ENCODE measurements at regions not wholly inside any gene's neighbourhood (a gene's known extent, or its start where the extent isn't known, plus 50 kb on each side); places are given as distances from the start of the nearest gene placed in this dataset.

DNA sequence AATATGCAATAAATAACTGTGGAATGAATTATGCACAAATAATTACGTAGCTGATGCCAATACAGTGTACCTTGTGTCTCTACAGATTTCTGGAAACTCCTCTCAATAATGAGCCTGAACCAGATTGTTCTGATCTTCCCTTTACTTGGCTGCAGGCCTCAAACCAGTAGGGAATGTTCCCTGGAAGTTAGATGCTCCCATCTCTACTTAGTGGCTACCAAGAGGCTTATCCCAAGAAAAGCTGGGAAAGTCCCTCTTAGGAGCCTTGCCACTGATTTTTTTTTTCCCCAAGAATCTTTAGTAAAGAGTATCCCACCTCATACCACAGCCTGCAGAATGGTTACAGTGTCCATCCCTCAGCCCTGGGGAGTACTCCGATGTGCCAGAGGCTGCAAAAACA lies 702.1 kb downstream of the RFPL4B start:
- DNase-seq (ENCODE audit: low read depth) = peak; percentile 28

DNA sequence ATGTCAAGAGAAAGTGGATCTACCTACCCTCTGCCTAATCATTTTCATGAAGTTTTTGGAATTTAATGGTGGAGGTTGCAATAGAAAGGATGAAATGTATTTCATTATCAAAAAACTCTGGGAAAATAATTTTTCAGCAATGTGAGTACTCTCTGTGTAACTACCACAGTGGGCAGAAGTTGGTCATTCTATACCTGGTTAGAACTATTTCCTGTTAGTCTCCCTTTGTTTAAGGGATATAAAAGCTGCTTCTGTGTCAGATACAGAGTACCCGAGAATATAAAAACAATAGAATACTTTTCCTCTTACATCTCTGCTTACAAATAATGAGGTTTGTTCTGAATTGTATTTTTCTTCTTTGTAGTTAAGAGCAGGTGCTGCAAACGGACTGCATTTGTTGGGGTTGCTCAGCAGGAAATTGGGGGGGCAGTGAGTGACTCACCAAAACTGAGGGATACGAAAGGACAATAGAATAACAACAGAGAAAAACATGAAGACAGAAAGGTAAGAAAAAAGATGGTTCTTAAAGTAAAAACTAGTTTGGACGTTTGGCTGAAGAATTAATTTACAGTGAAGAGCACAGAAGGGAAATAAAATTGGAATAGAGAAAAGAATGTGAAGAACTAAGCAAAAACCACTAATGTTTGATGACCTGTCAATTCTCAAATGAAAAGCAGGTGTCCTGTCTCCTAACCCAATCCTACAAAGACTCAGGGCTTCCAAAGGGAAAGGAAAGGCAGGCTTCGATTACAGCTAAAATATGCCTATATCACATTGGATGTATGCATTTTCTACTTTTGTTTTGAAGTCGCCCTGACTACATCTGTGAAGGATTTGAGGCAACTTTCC lies 703.1 kb downstream of the RFPL4B start:
- peak; percentile 79 for DNase-seq (ENCODE audit: low read depth)

DNA sequence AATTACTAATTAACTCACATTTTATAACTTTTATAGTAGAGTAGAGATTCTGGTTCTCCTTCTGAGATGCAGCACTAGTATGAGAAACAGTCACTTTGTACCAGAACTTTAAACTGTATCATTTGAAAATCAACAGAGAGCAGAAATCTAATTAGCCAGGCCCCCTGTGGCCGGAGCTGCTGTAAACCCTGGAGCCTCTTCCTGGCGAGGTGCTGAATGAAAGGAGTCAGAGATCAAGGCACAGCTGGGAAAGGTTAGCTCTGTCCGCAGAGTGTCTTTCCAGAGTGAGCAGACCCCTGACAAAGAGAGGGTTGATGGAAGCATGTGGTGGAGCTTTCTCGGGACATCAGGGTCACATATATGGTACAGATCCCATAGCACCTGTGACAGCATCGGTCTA lies 703.8 kb downstream of the RFPL4B start:
- no peak for DNase-seq (ENCODE audit: low read depth)

DNA sequence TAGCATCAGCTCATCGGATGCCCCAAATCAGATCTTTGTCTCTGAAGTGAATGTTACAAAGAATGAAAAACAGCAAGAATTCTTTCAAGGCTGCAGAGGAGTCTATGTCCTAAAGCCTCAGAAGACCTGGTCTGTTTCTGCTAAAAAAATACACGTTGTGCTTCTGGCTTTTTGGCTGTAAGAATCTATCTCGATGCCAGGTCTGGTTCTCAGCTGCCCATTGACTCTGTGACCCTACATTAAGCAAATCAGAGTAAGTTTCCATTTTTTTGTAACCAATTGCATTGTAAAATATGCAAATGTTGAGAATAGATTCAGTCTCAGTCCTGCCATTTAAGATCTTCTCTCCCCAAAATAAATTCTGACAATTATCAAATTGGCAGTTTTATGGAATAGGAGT lies 705.4 kb downstream of the RFPL4B start:
- DNase-seq (ENCODE audit: low read depth) = no peak

DNA sequence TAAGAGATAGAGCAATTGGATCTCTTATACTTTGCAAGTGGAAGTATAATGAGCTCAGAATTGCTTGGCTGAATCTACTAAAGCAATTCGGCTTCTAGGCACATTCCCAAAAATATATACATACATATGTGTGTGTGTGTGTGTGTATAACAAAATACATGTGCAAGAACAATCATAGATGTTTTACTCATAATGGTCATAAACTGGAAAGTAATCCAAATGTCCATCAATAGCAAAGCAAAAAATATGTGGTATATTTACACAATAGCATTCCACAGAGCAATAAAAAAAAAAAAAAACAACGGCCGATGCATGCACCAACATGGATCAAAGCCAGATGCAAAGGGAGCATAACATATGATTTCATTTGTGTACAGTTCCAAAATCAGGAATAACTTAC lies 707.9 kb downstream of the RFPL4B start:
- DNase-seq (ENCODE audit: low read depth) = no peak

DNA sequence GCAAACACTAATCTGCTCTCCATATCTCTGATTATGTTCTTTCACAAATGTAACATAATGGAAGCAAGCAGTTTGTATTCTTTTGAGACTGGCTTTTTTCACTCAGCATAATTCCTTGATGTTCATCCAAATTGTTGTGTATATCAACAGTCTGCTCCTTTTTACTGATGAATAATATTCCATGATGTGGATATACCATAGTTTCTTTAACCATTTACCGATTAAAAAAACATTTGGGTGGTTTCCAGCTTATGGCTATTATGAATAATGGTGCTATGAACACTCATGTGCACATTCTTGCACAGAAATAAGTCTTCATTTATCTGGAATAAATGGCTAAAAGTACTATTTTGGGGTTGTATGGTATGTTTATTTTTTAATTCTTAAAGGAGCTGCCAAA lies 708.9 kb downstream of the RFPL4B start:
- DNase-seq (ENCODE audit: low read depth) = no peak

DNA sequence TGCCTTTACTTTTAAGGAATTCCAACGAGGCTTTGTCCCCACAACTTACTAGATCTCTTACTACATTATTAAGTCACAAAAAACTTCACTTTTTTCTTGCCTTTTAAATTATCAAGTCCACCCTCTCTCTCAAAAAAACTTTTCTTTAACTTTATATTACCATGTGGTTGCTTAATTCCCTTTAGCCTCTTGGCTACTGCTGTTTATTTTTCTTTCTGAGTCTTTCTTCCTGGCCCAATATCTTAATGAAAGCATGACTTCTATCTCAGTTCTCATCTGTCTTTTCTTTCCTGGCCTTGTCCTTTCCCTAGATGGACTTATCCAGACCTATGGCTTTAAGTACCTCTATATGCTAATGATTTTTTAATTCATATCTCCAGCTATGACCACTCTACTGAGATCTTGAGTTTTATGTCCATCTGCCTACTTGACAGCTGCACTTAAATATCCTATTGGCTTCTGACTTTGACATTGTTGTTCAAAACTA lies 710.5 kb downstream of the RFPL4B start:
- DNase-seq (ENCODE audit: low read depth) = no peak

DNA sequence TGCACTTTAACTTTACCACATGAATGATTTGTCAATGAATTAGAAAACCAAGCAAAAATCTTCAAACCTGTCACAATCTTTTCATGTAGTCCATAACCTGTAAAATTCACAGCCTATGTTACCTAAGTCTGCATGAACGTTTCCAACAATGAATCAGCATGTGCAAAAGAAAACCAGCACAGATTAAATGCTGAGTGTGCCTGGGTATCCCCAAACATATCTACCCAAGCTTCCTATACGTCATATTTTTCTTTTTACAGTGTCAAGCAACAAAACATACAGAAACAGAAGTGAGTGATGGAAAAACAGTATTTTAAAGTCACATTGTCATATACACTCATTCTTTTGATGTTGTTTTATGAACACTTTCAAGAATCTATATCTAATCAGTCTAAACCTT lies 713.5 kb downstream of the RFPL4B start:
- DNase-seq (ENCODE audit: low read depth) = no peak

DNA sequence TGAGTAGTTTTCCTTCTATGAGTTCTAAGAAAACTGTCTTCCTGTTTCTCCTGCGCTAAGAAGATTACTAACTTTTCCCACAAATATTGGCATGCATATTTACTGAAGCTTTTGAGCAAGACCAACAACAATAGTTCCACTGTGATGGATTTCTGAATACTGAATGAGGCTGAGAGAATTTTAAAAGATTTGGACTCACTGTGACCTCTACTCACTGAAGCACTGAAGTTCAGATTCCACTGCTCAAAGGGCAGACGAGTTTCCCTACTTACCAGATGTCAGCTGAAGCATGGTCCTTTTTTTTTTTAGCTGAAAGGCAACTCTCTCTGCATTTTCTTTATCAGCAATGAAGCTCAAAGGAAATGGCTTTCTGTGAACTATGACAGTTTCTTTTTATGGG lies 718.5 kb downstream of the RFPL4B start:
- peak; percentile 50 for DNase-seq (ENCODE audit: low read depth)

DNA sequence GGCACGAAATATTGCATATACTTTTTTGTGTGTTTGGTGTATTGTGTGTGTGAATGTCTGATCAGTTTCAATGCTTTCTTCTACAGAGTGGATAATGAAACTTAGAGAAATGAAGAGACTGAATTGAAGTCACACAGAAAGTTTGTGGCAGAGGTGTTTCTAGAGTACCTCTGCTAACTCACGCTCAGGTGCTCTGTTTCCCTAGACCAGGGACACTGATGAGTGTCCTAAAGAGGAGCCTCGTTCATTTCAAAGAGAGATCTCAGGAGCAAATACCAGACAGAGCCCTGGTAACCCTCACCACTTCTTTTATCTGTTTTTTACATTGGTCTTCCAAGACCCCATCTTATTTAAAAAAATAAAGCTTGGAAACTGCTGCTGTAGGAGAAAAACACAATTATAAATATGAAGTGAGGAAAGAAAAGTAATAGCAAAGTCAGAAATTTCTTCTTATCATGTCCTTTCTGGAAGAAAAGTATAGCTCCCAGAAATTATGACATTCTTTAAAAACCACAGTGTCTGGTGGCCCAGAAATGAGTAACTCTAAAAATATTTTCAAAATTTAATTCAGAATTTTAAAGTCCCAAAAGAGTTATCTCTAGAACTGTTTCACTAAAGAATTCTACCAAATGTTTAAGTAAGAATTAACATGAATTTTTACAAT lies 720.6 kb downstream of the RFPL4B start:
- DNase-seq (ENCODE audit: low read depth) = peak; percentile 69

DNA sequence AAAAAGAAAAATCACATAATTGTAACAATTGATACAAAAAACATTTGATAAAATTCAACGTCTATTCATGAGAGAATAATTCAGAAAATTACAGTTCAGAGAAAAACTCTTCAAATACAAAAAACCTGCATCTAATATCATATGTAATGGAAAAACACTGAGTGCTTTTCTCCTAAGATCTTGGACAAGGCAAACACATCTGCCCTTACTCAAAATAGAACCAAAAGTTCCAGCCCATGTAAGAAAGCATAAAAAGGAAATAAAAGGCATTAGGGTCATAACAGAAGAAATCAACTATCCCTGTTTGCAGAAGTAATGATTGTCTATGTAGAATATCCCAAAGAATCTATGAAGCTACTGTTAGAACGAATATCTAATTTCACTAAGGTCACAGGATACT lies 721.4 kb downstream of the RFPL4B start:
- DNase-seq (ENCODE audit: low read depth) = no peak

DNA sequence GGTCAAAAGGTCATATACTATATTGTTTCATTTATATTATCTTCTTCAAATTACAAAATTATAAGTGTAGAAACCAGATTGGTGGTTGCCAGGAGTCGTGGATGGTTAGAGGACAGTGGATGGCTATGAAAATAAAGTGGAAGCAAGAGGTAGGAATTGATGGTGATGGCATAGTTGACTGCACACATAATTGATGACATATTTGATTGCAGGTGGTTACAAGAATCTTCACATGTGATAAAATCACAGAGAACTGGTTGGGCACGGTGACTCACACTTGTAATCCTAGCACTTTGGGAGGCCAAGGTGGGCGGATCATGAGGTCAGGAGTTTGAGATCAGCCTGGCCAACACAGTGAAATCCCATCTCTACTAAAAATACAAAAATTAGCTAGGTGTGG lies 723.6 kb downstream of the RFPL4B start:
- DNase-seq (ENCODE audit: low read depth) = peak; percentile 35

DNA sequence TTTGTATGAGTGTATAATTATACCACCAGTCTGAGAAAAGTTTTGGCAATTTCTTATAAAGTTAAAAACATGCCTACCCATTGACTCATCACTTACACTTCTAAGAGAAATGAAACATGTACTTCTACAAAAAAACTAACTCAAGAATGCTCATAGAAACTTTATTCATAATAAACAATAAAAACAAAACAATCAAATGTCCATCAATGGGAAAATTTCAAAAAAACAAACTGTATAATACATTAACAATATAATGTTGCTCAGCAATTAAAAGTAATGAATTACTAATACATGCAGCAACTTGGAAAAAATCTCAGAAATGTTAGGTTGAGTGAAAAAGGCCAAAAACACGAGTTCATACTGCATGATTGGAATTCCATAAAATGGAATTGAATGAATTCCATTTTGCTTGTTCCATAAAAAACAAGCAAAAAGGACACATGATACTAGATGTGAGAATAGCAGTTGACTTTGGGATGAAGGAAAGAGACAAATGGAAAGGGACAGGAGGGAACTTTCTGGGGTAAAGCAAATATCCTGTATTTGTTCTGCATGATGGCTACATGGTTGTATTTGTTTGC lies 726.6 kb downstream of the RFPL4B start:
- DNase-seq (ENCODE audit: low read depth) = peak; percentile 81

DNA sequence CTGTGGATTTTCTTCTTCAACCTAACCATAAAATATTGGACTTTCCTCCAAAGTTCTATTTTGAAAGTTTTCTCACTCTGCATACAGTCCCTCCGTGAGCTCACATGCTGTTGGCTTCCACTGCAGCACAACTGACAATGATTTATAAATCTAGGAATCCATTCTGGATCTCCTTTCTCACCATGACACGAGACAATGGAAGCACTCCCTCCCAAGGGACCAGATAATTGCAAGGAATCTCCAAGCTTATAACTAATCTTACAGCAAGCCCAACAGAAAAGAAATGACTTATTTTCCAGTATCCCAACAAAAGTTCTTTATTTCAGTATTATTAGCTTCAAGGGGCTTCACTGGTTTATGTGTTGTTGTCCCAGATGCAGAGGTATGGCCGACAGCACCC lies 729.0 kb downstream of the RFPL4B start:
- DNase-seq (ENCODE audit: low read depth) = no peak

DNA sequence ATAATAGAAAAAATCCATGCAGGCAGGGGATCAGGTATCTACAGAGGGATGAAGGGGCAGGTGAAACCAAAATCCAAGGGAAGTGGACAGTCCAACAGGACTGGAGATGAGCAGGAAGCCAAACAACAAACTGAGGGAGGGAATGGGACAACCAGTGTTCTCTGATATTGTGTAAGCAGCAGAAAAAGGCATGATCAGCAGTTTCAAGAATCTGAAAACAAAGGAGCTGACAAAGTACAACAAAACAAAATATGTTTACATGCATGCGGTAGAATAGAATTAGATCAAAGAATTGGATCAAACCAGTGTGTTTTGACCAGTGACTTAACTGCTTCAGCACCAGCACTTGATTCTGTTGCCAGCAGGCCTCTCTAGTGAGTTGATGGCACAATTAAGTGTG lies 729.7 kb downstream of the RFPL4B start:
- no peak for DNase-seq (ENCODE audit: low read depth)

DNA sequence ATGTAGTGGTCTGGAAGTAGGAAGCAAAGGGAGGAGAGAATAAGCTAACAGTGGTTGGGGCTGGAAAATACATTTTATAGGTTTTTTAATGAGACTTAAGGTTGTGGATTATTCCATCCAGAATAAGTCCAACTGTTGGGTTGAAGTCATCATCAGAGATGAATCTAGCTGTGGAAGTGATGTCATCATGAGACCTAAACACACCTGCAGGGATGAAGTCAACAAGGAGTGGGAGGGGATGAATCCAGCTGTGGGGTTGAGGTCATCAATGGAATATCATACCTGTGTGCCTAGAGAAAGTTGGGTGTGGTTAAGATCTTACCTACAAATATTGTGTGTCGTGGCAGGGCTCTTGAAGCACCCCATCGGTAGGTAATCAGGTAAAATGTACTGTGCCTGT lies 730.7 kb downstream of the RFPL4B start:
- DNase-seq (ENCODE audit: low read depth) = no peak

DNA sequence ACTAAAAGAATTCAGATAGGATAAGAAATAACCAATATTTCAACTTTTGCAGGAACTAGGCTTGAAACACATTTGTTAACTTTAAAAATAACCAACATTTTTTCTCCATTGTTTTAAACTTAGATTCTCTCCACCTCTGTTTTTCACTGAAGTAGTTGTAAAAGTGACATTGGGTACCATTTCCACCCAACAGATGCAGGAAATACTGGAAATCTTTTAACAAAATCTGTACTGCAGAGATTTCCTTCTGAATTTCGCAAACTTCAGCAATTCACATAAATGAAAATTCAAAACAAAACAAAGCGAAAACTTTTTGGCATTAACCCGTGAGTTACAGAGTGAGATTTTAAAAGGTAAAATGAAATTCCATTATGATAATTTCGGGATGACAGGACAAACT lies 731.7 kb downstream of the RFPL4B start:
- no peak for DNase-seq (ENCODE audit: low read depth)

DNA sequence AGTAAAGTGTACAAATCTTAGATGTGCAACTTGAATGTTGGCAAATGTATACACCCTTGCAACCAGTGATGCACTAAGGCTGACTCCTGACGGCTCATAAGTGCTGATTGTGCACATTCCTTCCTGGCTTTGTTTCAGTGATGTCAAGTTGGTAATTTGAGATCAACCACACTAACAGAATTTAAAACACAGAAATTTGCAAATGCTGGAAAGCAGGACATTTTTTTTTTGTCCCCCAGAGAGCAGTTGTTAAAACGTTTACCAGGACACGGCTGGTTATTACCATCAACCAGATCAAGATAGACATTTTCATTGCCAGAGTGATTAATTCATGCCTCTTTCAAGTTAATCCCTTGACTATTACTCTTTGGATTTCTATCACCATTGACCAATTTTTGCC lies 735.6 kb downstream of the RFPL4B start:
- DNase-seq (ENCODE audit: low read depth) = peak; percentile 33

DNA sequence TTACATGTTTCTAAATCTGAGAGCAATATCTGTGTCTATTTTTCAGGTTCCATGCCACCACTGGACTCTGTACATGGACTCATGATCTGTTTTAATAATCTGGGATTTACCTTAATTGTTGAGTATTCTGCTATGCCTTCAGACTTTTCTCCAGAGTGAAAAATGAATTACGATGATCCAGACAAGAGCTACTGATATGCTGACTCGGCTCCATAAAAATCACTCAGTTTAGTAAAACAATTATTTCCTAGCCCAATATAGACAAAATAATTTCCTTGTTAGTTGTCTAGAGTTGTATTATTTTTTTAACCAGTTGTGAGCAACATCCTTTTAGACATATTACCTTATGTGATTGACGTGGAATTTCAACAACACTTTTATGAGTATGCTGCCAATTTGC lies 736.8 kb downstream of the RFPL4B start:
- DNase-seq (ENCODE audit: low read depth) = no peak

DNA sequence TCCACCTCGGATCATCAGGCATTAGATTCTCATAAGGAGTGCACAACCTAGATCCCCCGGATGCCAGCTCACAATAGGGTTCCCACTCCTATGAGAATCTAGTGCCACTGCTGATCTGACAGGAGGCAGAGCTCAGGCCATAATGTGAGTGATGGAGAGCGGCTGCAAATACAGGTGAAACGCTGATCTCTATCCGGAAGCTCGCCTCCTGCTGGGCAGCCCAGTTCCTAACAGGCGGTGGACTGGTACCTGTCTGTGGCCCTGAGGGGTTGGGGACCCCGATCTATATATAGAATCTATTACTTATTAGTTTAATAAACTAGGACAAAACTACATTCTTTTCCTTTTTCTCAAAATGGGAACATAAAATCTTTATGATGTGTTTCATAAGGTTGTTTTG lies 741.9 kb downstream of the RFPL4B start:
- DNase-seq (ENCODE audit: low read depth) = no peak

DNA sequence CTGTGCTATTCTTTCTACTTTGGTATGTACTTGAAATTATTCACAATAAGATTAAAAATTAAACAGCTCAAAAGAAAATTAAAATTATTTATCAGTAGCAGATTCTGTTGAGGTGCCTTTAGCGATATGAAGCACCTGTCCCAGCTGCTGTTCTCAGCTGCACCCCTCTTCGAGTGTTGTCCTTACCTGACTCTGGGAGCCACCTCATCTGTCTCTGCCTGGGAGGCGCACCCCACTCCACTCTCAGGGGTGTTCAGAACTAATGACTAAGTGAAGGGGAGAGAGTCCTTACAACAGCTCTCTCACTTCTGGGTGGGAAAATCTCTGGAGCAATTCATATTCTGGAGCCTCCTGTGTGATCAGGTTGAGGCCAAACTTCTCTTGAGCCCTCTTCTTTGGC lies 745.7 kb downstream of the RFPL4B start:
- no peak for DNase-seq (ENCODE audit: low read depth)

DNA sequence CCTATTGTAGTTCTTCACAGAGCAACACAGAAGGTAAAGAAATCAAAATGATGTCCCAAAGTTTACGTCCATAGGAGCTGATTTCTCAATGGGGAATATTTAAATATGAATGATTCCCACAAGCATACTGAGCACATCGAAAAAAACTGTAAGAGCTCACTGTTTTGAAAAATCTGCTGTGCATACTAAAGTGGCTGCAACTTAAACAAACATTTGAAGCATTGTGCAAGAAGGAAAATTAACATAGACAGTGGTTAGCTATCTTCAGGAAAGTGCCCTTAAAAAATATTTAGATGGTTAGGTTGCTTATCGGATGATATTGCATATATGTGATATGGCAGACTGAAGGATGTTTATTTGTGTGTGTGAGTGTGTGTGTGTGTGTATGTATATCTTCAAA lies 747.6 kb downstream of the RFPL4B start:
- no peak for DNase-seq (ENCODE audit: low read depth)

DNA sequence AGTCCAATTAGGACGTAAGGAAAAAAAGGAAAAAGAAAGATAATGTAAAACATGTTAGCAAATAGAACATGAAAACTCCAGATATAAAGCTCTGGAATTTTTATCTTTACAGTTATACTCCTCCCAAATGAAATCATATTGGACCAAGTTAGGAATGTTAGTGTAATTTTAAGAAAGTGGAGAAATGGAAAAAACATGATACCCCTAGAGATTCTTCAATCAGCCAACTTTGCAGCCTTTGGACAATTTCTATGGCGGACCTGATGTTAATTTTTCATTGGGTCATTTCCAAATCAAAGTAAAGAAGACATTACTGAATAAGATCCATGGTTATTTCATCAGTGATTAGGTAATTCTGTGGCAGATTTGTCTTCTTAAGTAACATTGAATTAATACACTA lies 748.7 kb downstream of the RFPL4B start:
- no peak for DNase-seq (ENCODE audit: low read depth)

Measured in ELR (cell line).